ENCODE measurements at regions not wholly inside any gene's neighbourhood (a gene's known extent, or its start where the extent isn't known, plus 50 kb on each side); places are given as distances from the start of the nearest gene placed in this dataset.

GRCh38 chr4:112970903-112971302, 78.5 kb upstream of the ANK2 start:
- TF ChIP-seq CTCF (conservative IDR thresholded peaks at IDR 0.05) (no peak), ZFX (IDR thresholded peaks at IDR 0.05) (no peak)
